GM19035 (cell line): ENCODE measurements at regions not wholly inside any gene's neighbourhood (a gene's known extent, or its start where the extent isn't known, plus 50 kb on each side); places are given as distances from the start of the nearest gene placed in this dataset.
"Not testable (repeated sequence)": the region's sequence is repeated elsewhere in the genome, so short reads cannot be mapped to it uniquely, and the experiment has no call there.

Source experiments
- ATAC-seq: cut with Tn5 transposase; IDR thresholded peaks from one replicate; pipeline ENCODE4 v1.9.1; 2021; ENCODE audit not compliant: unreplicated experiment

DNA sequence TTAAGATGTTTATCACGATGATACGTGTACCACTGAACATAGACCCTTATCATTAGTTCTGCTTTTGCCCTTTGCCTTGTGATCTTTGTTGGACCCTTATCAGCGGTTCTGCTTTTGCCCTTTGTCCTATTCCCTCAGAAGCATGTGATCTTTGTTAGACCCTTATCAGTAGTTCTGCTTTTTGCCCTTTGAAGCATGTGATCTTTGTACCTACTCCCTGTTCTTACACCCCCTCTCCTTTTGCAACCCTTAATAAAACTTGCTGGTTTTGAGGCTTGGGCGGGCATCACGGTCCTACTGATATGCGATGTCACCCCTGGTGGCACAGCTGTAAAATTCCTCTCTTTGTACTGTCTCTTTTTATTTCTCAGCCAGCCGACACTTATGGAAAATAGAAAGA, 117.0 kb downstream of the SDHAF3 start:
- ATAC-seq, result not testable (repeated sequence)

DNA sequence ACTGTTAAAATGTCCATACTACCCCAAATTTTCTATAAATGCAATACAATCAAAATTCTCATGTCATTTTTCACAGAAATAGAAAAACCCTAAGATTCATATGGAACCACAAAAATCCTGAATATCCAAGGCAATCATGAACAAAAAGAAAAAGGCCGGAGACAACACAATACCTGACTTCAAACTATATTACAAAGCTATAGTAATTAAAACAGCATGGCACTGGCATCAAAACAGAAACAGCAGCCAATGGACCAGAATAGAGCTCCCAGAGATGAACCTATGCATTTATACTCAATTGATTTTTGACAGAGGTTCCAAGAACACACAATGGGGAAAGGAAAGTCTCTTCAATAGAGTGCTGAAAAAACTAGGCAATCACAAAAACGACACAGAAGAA, 128.8 kb downstream of the SDHAF3 start:
- no peak for ATAC-seq

DNA sequence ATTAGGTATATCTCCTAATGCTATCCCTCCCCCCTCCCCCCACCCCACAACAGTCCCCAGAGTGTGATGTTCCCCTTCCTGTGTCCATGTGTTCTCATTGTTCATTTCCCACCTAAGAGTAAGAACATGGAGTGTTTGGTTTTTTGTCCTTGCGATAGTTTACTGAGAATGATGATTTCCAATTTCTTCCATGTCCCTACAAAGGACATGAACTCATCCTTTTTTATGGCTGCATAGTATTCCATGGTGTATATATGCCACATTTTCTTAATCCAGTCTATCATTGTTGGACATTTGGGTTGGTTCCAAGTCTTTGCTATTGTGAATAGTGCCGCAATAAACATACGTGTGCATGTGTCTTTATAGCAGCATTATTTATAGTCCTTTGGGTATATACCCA, 140.7 kb downstream of the SDHAF3 start:
- not testable (repeated sequence) for ATAC-seq

DNA sequence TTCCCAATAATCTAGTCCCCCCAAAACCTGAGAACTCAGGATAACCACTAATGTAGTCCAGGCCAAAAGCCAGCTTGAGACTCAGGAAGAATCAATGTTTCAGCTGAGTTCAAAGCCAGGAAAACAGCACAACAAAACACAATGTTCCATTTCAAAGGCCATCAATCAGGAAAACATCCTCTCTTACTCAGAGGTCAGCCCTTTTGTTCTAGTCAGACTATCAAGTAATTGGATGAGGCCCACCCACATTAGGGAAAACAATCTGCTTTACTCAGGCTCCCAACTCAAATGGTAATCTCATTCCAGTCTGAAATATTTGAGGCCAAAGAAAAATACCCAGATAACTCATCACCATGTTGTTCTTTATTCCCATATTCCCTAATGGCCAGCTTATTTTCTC, 152.2 kb downstream of the SDHAF3 start:
- no peak for ATAC-seq

DNA sequence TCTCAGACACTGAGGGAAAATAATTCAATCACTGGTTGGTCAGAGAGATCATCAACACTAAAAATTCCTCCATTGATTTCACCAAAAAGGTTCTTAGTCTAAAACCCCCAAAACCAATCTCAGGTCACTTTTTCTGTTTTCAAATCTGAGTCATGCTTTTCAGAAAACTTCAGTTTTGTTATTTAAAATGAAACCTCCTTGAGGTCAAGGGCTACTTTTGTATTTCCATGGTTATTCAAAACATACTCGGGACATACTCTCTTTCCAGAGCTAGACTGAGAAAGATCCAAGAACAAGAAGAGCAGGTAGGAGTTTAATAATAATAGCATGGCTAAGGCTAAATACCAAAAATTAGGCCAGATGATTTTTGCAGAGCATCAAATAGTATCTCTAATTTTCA, 152.8 kb downstream of the SDHAF3 start:
- no peak for ATAC-seq

DNA sequence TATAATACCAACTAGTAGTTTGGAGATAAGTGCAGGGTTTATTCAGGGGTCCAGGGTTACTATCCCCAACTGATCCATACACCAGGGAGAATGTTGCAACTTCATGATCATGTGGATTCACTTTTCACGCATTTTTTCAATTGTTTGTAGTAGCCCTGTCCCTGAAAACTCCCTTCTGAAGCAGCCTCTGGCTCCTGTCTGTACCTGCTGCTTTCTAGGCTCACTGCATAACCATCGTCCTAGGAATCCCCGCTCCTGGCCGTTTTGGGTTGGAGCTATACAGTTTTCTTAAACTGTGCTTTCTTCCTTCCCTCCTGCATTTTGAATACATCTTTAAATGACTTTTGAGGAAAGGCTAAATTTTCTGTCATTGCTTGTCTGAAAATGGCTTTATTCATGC, 154.1 kb downstream of the SDHAF3 start:
- ATAC-seq, result no peak

DNA sequence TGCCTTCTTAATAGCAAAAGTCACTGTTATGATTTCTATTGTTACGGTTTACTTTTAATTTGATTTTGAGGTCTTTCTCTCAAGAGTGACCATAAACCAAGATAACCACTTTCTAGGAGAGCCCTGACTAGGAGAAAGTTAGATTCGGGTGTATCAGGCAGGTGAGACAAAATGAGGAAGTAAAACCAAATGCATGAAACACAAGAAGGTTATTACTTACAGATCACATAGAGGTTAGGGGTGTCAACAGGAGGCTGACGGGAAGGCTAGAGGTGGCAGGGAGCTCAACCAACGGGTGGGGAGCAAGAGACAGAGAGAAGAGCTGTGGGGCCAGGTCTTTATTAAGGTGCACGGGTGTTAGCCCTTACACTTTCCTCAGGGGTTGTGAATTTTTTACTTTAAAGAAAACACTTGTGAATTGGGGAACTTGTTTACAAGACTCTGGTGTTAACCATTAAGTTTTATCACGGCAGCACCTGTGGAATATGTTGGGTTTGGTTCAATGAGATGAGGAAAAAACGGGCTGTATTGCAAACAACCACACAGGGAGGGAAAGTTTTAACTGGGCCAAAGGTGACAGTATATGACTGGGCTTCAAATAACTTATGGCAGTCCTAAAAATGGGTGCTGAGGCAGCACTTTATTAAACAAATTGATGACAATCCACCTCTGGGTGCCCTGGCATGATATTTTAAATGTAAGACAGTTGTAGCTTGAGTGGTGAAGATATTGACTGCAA, 154.9 kb downstream of the SDHAF3 start:
- ATAC-seq, result peak; percentile 78

DNA sequence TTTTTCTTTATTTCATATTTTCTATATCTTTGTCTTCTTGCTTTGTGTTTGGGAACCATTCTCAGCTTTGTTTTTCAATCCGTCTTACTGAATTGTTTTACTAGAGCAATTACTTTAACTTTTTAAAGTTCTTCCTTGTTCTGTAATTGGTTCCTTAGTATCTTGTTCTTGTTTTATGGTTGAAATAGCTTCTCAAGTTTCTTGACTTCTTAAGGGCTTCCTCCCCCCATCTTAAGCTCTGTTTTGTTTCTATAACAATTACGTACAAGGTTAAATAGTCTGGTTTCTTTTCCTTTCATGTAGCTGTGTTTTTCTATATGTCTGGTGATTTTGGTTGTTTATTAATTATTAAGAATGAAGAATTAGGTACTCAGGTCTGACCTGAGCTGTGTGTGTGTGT, 158.0 kb downstream of the SDHAF3 start:
- no peak for ATAC-seq

DNA sequence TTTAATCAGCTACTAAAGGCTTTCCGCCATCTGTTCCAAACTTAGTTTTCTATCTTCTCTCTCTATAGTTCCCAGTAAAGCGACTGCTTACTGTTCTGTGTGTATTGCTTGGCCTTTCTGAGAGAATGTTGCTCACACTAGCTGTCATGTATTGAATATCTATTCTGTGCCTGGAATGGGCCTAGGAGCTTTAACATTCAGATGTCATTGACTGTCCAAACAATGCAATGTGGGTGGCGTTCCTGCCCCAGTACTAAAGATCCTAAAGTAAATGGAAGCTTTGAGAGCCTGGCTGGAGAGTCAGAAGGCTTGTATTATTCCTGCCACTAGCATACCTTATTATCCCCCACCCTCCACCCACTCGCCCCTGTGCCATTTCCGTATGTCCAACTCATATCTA, 163.5 kb downstream of the SDHAF3 start:
- no peak for ATAC-seq

DNA sequence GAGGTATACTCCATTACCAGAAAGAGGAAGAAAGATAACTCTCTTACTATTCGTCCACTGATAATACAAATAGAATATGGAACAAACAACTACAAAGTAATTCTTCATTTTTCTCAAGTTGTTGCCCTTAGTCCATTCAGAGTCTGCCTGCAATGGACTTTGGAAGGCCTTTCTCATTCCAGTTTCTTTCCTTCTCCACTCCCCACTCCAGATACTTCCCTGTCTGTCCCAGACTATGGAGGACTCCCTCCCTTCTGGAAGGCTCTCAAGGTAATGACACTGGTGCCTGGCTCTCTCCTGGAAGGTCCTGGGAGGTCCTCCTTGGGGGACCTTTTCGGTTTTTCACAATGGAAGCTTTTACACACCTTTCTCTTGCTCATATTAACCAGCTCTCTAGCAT, 167.8 kb downstream of the SDHAF3 start:
- no peak for ATAC-seq

DNA sequence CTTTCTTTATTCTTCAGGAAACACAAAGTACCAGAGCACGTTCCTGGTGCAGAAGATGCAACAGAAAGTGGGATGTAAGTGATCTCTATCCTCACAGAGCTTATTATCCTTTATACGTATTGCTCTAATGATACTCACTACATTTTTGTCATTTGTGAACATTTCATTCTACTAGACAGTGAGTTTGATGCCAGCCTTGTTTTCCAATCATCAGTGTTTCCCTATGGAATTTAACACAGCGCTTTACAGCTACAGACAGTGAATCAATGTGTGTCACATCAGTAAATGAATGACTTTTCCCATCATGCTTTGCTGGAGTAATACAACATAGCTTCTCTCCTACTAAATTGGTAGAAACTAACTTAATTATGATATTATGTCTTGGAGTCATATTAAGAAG, 175.5 kb downstream of the SDHAF3 start:
- no peak for ATAC-seq

DNA sequence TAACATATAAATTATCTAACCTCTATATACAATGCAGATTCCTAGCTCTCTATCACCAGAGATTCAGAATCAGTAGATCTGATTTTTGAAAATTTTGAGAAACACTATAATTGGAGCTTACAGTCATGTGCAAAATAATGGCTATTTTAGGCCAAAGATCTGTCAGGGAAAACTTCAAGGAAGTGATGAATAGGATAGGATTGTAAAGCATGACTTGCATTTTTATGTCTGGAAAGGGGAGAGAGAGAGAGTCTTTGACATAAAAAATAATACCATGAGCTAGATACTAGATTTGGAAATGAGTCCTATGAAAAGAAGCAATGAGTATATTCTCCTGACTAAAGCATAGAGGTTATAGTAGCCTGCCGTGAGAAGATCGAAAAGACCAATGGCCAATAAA, 181.1 kb downstream of the SDHAF3 start:
- ATAC-seq, result no peak

DNA sequence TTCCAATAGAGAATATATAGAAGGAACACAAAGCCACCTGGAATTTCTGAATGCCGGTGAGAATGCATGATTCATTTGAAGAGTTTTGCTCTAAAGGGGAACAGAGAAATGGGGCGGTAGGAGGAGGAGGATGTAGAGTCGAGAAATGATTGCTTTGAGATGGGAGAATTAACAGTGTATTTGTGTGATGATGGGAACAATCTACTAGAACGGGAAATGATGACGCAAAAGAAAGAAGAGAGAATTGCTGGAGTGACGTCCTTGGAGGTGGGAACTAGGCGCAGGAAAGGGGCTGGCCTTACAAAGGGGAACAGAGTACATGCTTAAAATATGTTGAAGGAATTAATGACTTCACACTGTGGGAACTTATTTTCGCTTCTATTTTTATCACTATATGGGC, 188.1 kb downstream of the SDHAF3 start:
- ATAC-seq, result no peak

DNA sequence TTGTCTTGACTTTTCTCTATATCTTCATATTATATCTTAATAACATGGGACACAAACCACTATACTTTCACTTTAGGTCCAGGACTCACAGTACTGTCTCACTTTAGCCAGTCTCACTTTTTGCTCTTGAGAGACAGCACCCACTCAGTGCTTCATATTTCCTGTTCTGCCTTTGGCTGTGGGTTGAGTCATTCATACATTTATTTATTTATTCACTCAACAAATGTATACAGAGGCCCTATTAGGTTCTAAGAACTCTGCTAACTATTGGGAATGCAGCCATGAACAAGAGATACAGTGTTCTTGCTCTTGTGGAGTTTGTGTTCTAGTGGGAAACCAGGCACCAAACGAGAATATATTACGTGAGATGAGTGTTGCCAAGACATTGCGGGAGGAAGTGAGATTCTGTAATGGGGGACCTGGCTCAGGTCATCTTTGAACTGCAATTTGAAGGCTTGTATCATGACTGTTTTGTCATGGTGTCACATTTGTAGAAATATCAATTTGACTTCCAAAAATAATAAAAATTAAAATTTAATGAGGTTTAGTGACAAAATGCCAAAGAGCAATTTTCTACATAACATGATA, 190.1 kb downstream of the SDHAF3 start:
- ATAC-seq, result no peak

DNA sequence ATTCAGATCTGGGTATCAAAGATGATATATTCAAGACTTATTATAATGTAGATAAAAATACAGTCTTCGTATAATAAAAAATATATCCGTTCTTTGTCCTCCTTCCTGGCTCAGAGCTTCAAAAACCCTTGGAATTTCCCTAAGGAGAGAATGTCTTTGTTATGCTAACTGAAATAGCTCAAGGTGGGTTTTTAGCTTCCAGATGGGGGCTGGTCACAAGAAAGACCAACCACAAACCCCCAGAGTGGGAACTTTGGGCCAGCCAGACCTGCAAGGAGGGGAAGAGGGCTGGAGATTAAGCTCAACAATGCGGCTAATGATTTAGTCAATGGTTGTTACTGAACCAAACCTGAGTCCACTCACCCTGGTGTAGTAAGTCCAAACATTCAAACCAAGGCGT, 196.4 kb downstream of the SDHAF3 start:
- no peak for ATAC-seq

DNA sequence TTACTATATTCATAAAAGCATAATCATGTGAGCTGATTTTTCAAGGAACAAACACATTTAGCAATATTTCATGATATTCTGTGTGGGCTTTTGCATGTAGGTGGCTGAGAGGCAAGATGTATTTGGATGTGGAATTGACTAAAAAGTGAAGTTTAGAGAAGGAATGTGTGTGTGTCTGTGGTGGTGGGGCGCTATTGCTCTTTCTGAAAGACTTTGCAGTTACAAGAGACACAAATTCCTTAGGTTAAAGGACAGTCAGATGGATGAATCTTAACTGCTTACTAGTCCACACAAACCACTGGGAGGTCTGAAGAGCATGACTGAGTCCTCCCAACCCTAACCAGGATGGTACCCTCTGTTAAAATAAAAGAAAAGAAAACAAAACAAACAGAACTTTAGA, 200.1 kb downstream of the SDHAF3 start:
- no peak for ATAC-seq

DNA sequence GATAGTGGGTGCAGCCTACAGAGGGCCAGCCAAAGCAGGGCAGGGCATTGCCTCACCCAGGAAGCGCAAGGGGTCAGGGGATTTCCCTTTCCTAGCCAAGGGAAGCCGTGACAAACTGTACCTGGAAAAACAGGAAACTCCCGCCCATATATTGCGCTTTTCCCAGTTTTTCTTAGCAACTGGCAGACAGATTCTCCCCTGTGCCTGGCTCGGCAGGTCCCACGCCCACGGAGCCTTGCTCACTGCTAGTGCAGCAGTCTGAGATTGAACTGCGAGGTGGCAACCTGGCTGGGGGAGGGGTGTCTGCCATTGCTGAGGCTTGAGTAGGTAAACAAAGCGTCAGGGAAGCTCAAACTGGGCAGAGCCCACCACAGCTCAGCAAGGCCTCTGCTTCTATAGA, 212.4 kb downstream of the SDHAF3 start:
- not testable (repeated sequence) for ATAC-seq

DNA sequence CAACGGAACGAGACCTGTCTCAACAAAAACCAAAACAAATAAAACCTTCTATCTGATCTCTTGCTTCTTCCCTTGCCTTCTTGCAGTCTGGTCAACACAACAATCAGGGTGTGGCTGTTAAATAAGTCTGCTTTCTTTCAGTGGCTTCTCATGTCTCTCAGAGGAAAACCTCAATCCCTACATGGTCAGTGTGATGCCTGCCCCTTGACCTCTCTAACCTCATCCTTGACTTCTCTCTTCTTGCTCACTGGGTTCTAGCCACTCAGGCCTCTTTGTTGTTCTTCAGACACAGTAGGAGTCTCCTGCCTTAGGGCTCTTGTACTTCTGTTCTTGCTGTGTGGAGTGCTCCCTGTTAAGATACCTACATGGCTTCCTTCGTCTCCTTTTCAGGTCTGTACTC, 220.4 kb downstream of the SDHAF3 start:
- ATAC-seq, result no peak

DNA sequence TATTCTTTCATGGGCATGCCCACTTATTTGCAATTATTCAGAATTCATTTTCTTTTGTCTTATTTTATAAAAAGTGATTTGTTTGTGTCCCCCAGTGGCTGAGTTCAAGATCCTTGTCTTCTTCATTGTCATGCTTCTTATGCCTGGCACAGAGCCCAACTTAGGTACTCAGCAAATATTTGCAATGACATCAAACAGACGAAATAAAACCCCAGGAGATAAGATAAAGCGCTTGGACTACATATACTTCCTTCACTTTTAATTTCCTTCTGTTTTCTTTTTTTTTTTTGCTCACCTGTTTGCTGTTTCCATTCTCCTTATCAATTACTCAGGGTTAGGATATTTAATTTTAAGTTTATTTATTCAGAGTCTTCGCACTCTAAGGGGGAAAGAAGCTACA, 225.0 kb downstream of the SDHAF3 start:
- no peak for ATAC-seq

DNA sequence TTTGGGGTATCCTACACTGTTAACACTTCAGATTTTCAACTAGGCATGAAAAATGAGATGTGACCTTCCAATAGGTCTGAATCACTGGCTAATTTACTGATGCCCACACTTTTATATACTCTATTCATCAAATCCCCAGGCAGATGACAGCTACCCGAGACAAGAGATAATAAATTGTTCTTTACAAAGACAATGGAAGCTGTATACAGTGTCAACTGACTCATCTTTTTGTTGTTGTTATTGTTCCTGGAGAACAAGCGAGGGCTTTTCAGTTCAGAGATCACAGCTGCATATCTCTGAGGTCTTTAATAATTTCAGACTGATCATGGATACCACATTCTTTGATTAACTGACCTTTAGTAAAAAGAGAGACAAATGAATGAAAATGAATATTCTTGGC, 228.9 kb downstream of the SDHAF3 start:
- ATAC-seq, result no peak

DNA sequence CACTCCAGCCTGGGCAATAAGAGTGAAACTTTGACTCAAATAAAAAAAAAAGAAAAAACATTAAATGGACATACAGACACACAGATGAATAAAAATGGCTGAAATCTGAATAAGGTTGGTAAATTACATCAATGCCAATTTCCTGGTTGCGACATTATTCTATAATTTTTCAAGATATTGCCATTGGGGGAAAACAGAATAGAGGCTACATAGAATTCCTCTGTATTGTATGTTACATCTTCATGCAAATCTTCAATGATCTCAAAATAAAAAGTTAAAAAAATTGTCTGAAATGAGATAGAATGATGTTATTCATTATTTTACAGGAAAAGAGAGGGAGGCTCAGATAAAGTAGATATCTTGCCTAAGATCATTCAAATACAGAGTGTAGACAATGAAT, 234.0 kb downstream of the SDHAF3 start:
- ATAC-seq, result no peak

DNA sequence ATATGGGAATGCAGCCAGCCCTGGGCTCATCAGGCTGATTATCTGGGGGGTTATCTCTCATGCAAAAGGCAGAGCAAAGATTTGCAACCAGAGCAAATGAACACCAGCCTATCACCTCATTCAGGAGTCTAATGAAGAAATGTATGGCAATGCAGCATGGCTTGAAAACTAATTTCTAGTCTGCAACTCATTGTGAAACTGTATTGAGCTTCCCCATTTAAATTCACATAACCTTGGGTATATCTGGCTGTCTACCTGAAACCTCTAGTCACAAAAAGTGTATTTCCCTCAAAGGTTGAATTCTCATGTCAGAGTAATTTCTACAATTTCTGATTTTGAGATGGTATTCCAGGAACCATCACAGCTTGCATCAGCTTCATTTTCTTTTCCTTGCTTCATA, 240.0 kb downstream of the SDHAF3 start:
- ATAC-seq, result no peak

DNA sequence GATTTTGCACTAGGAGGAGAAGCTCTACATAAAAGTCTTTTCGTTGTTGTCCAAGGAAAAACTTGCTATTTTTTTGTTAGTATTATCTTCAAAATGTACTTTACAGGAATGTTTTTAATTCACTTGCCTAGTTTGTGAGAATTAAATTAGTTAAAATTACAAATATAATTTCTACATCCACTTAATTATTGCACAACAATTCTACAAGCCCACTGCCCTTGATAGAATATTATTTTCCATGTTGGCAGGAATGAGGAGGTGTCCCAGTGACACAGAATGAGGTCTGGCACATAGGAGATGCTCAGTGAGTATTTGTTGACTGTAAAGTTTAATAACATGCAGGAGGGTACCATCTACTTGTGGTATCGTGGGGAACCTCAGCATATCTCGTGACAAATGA, 255.4 kb downstream of the SDHAF3 start:
- no peak for ATAC-seq
